M059J (cell line): ENCODE measurements at regions not wholly inside any gene's neighbourhood (a gene's known extent, or its start where the extent isn't known, plus 50 kb on each side); places are given as distances from the start of the nearest gene placed in this dataset.

Experiments
- DNase-seq: peaks from one replicate; pipeline ENCODE4 v3.0.0-alpha.2; 2012; ENCODE audit warnings: low read depth

DNA sequence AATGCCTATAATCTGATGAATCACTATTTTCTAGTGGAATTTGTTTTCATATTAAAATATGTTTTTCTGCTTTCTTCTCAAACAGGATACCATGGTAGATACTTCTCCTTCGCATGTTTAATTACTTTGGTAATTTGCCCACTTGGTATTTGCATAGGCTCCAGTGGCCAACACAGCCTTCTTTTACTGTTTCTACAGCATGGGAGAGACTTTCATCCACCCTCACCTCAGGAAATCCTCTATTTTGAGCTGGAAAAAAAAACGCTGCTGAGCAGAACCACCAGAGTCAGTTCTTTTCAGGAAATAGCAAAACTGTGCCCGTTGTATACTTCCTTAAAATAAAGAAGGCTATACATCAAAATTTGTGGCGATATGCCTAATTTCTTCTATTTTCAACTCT, 213.3 kb downstream of the MDFIC start:
- no peak for DNase-seq

DNA sequence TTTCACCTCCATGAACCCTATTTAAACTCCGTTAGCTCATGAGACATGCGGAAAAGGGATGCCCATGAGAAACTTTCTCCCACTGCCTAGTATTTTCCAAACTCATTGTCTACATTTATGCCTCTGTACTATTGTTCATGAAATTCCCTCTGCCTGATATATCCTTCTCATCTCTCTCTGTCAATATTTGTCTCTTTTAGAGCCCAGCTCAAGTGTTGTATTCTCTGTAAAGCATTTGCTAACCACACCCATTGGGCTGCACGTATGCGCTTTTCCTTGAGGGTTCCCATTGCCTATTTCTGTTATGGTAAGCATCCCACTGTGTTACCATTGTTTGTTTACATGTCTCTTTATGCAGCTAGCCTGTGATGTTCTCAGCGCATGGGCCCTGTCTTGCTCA, 211.4 kb downstream of the MDFIC start:
- no peak for DNase-seq

DNA sequence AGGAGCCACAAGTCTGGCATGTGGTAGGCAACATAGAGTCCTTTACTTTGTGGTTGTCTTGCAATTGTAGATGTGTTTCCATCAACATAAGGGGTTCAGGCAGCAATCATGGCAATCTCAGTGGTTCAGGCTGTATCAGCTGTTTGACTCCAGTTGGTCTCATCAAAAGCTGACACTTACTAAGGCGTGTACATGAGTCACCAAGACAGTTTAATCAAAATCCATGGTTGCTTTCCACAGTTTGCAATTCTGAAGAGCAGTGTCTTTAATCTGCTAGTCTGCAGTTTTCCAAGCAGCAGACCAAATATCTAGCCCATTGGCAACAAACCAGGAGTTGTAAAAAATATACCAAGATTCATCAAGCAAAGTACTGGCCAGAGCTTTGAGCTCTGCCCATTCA, 210.2 kb downstream of the MDFIC start:
- no peak for DNase-seq

- DNase-seq: no peak
These were observed 206.3 kb downstream of the MDFIC start for GRCh38 chr7:115128154-115128553.

DNA sequence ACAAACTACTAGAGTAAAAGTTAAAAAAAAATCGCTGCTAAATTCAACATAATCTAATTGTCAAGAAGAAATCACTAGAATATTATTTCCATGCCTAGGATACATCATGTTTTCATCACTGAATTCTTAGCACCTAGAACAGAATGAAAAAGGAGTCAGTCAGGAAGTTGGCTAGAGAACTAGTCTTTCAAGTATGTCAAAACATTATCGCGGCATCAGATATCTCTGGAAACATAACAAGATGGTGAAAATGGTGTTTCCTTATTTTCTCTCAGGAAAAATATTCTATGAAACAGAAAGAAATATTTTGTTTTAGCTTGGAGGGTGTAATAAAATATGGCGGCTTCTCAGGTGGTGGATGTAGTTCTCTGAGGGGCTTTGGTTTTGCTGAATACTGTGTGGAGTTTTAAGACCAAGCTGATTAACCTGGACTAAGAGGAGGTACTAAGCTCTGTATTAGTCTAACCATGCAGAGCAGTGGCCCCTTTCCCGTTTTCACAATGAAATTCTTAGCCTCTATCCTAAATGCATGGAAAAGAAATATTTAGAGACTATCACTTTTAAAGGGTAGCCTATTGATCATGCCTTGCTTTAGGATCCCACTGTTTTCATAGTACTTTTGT, 205.6 kb downstream of the MDFIC start:
- DNase-seq: no peak

DNA sequence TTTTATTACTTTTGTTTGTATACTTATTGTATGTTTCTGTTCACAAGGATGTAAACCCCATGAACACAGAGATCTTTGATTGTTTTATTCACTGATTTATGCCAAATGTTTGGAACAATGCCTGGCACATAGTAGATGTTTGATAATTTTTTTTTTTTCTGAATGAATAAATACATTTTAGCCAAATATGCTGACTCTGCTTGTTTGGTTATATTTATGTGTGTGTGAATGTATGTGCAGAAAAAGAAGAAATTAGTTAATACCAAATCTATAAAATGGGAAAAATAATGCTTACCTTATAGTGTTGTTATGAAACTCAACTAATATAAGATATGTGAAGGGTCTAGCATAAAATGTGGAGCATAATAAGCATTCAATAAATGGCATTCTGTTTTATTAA, 203.9 kb downstream of the MDFIC start:
- no peak for DNase-seq

DNA sequence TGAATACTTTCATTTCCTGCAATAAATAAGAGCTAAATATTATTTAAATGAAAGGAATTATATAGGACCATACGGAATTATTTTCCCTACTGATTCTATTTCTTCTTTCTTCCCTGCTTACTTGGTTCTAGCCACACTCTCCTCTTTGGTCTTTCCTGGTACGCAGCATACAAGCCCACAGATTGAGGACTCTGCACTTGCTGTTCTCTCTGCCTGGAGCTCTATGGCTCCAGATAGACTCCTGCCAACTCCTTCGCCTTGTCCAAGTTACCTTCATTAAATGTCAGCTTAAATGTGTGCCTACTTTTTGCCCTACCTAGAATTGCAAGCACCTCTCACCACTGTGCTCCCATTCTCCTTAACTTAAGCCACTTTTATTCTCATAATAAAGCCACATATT, 203.4 kb downstream of the MDFIC start:
- peak; percentile 1 for DNase-seq

DNA sequence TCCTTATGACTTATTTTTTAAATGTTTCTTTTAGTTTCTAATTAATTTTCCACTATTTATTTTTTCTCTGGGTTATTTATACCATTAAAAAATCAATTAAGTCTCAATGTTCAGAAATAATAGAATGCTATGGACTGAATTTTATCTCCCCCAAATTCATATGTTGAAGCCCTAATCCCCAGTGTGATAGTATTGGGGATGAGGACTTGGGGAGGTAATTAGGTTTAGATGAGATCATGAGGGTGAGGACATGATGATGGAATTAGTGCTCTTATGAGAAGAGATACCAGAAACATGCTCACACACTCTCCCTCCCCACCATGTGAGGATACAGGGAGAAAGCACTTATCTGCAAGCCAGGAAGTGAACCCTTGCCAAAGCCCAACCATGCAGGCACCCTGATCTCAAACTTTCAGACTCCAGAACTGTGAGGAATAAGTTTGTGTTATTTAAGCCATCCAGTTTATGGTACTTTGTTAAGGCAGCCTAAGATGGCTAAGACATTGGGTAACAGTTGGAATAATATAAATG, 202.6 kb downstream of the MDFIC start:
- no peak for DNase-seq

GRCh38 chr7:115123441-115123840, 201.5 kb downstream of the MDFIC start:
- DNase-seq: no peak

DNA sequence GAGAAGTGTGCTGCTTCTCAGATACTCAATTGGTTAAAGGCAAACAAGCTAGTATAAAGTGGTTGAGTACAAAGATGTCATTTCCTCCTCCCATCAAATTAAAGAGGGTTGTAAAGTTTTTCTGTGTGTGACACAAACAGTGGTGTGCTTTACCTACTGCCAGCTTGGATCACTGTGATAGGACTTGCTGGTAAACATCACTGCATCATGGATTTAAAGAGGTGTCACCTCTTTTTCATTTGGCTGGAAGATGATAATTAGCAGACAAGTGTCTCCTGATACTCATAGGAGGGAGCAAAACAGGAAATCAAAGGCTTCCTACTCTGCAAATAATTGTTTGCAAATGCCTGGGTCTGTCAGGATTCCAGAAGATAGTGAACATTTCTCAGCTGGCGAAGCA, 200.5 kb downstream of the MDFIC start:
- DNase-seq: no peak

DNA sequence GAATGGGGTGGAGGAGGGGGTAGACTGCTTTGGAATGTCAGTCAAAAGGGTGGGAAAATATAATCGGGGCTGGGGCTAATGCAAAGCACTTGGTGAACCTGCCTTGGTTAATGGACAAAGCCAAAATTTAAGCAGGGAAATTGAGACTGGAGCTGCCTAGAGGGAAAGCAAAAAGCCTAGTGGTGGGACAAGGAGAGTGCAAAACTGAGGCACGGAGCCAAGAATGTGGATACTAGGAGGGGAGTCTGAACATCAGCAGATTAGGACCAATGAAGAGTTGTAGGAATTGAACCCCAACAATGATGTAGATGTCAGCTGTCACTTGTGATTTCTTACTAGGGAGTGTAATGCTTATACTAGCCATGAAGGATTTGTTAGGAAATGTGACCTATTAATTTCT, 195.9 kb downstream of the MDFIC start:
- no peak for DNase-seq

- DNase-seq: no peak
These were observed 195.2 kb downstream of the MDFIC start for GRCh38 chr7:115116773-115117715.

DNA sequence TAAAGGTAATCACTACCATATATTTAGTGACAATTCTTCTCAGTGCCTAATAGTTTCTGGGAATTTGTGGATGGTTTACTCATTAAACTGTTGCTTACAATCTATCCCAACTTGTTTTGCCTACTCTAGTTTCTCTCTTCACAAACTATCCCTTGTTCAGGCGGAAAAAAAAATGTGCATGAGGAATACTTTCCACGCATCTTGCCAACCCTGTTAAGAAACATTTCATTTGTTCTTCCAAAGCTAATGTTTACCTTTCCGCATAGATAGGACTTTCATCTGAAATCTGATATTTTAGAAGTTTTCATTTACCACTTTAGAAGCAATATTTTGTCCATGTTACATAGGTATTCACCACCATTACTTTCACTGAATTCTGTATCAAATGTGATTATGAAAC, 191.9 kb downstream of the MDFIC start:
- no peak for DNase-seq

DNA sequence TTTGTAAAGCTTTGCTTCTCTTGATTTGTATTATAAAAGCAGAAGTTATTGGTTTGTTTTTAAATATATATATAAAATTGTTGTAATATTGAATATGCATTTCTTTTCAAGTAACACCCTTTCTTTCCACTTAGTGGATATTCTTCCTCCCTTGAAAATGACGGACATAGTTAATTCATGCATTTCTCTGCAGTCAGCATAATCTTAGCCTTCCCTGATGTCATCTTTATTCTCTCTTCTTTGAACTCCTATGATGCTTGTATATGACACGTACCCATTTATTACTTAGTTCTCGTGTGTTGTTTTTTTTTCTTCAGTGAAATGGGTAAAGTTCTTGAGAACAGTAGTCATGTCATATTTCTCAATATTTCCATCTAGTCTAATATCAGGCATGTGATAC, 191.2 kb downstream of the MDFIC start:
- DNase-seq: no peak

- DNase-seq: no peak
These were observed 188.6 kb downstream of the MDFIC start for GRCh38 chr7:115110523-115110922.

GRCh38 chr7:115106316-115106715, 184.4 kb downstream of the MDFIC start:
- DNase-seq: no peak

DNA sequence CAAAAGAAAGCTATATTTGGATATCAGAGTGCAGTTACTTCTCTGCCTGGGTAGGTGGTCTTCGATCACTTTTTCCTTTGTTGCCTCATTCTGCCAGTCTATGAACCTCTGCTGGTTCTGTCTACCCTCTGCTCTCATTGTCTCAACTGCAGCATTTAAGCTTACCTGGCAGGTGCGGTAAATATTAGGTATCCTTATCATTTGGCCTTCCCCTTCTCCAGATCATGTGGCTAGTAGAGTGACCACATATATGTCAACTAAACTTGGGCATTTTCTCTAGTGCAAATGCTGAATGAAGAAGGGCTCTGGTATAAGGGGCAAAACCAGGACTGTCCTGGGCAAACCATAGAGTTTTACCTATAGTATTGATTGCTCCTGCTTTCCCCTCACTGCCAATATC, 180.8 kb downstream of the MDFIC start:
- DNase-seq: no peak

GRCh38 chr7:115101199-115101598, 179.3 kb downstream of the MDFIC start:
- DNase-seq: no peak

DNA sequence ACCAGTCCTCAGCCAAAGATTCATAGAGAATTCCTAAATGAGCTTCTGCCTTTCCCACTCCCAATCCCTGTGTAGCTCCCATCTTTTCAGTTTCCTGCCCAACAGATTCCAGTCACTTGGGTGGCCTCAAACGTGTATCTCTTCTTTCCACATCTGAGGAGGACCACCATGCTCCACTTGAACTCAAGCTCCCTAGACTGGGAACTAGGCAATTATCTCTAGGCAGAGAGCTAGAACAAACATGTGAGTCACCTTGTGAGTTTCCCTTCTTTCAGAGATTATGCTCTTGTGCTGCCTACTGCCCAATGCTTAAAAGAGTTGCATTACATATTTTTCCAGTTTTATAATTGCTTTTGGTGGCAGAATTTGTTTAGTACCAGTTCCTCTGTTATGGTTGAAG, 178.0 kb downstream of the MDFIC start:
- DNase-seq: peak; percentile 17

DNA sequence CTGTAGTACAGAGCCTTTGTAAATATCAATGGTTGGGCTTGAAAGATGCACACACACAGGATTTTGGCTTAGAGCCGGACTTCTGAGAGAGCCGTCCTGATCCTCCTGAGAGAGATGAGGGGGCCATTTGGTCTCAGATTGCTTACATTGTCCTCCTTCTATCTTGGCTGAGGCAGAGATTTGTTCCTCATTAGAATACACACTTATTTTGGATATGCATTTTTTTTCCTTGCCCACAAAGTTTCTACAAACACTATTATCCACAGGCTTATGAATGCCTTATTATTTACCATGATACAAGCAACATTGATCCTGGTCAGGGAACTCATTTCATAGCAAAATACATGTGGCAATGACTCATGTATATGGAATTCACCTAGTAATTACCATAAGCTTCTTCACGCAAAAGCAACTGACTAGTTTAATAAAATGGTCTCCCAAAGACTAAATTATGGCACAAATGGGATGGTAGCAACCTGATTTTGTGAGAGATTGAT, 175.3 kb downstream of the MDFIC start:
- DNase-seq: peak; percentile 50

DNA sequence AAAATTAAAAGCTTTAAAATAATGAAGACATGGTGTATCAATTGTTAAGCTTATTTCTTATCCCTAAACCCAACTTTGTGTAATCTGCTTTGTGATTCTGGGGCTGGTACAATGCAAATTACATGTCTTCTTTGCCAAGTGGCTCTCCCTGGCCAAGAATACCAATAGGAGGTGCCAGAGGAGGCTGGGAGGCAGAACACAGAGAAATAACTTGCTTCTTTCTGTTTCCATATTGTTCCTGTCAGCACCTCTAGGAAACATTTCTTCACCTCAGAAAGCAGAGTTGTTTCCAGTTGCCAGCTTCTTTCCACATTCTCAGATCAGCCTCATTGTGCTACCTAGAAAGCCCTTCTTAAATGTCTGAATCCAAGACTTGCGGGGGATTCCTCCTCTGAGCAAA, 174.4 kb downstream of the MDFIC start:
- no peak for DNase-seq

DNA sequence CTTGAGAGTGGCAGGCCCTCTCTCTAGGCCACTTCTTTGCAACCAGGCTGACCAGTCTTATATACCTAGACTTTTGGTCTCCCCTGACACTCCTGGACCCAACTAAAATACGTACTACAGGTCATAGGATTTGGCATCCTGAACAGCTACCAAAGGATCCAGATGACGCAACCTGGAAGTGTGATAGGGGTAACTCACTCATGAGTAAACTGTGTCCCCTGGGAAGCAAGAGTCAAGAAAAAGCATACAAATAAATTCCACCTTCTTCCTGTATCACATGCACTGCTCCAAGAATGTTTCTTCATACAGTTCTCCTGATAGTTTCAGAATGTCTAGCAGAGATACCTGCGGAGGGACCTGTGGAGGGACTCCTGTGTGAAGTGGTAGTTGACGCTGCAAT, 172.3 kb downstream of the MDFIC start:
- DNase-seq: peak; percentile 2

DNA sequence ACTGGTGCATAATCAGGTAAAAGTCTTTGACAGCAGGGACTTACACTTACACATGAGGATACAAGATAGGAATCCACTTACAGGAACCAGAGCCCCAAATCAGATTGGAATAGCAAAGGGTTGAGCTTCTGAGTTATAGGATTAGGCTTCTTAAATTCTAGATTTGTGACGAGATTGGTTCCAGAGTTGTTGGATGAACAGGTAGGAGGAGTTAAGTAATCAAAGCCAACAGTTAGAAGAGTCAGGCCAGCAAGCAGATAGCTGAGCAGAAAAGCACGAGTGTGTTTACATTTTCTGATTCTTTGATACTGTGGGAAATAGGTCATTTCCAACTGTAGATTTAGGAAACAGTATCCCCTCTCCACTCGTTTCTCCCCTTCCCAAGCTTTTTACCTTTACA, 167.0 kb downstream of the MDFIC start:
- no peak for DNase-seq
